HG02885 (cell line): ENCODE measurements at regions not wholly inside any gene's neighbourhood (a gene's known extent, or its start where the extent isn't known, plus 50 kb on each side); places are given as distances from the start of the nearest gene placed in this dataset.

Source experiments
- ATAC-seq: cut with Tn5 transposase; IDR thresholded peaks from one replicate; pipeline ENCODE4 v1.9.1; 2021; ENCODE audit warnings: mild to moderate bottlenecking; ENCODE audit not compliant: unreplicated experiment, poor library complexity

DNA sequence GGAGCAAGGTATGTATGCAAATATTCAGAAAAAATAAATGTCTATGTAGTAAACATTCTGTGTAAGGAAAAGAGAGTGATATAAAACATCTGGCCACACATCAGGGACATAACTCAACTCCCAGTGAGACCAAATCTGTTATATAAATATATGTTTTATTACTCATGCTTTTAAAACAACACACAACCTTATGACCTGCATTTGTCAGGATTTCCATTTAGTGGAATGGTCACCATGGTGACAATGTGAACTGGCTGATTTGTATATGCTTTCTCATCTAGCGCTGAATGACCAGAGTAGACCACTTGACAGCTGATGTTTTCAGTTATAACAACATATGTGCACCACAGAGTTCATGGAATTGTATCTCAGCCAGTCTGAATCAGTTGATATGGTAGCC, 551.7 kb downstream of the HTR7 start:
- ATAC-seq = no peak

- no peak for ATAC-seq
Observed at GRCh38 chr10:90308223-90308622, 549.6 kb downstream of the HTR7 start.

GRCh38 chr10:90313576-90314325, 544.1 kb downstream of the HTR7 start:
- no peak for ATAC-seq

GRCh38 chr10:90314718-90315117, 543.1 kb downstream of the HTR7 start:
- no peak for ATAC-seq

DNA sequence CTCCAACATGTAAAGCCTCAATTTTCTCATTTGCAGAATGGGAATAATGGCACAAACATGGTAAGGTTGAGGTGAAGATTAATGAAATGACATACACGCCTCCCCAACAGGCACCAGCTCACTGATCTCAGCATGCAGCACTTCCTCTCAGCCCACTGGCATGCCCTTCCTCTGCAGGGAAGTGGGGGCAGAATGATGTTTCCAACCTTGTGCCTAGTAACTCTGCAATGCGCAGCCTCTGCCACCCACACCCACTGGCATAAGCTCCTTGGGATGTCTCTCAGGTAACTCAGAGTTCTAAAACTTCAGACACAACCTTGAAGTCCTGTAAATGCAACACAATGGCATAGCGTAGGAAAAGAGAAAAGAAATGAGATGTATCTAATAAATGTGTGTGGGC, 540.7 kb downstream of the HTR7 start:
- no peak for ATAC-seq

DNA sequence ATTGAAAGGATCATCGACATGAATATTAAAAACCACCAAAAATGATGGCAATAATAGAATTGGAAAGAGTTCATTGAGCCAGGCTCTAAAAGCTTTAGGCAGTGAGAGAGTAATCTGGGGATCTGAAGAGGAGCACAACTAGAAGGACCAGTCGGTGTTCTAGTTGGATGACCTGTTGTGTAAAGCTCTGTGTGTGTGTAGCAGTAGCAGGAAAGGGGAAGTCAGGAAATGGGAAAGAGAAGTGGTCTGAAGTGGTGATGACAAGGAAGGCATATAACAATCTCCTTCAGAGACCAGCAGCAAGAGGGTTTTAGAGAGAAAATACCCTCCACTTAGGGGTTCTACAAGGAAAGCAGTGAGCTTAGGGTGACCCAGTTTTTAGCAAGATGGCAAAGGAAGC, 539.2 kb downstream of the HTR7 start:
- ATAC-seq = no peak

- ATAC-seq = peak; percentile 80
Observed at GRCh38 chr10:90319188-90319914, 538.5 kb downstream of the HTR7 start.

DNA sequence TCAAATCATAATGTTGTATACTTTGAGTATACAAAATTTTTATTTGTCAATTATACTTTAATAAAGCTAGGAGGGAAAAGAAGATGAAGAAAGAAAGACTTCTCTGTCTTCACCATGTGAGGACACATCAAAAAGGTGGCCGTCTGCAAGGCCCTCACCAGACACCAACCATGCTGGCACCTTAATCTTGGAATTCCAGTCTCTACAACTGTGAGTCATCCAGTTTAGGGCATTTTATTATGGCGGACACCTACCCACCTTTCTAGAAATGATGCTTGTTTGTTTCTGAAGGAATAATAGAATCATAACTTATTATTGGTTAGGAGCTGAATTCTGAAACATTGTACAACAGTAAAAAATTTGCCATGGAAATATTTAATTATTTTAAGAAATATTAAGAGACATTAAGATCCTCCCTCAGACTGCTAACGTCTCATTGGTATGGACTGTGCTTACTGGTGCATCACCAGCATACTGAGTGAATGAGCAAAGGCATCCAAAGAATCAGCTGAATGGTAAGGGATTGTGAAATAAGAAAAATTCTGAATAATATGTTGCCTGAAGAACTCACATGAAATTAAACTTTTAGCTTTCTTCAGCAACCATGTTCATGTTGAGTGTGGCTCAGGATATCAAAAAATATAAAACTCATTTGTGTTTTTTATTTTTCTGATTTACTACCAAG, 536.6 kb downstream of the HTR7 start:
- ATAC-seq = no peak

DNA sequence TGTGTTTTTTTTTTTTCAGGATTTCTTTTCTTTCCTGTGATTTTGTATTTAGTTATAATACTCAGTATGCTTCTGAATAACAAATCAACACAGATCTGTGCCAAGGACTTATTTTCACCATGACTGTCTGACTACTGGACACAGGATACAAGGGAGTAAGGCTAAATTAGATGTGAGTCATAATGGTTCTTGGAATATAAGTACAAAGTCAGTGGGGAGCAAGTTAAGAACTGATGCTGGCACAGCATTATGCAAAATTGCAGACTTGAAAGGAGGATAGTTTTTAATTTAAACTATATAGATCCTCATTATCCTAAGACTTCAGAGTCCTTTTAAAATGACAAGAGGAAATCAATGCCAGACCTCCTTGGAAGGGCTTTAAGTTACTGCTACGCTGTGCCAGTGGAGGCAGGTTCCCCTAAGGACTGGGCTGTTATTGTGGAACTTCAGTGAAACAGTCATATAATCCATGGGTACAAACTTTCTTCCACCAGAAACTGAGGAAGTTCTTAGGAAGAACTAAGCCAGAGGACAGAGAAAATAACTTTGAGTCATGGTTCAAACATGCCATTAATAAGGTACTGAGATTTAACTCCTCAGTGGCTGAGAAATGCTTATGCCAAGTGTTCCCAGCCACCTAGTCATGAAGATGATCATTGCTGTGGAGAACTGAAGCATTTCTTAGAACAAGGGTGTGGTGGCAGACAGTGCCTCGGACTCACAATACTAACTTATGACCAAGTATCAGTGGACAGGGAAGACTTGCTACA, 531.2 kb downstream of the HTR7 start:
- no peak for ATAC-seq

DNA sequence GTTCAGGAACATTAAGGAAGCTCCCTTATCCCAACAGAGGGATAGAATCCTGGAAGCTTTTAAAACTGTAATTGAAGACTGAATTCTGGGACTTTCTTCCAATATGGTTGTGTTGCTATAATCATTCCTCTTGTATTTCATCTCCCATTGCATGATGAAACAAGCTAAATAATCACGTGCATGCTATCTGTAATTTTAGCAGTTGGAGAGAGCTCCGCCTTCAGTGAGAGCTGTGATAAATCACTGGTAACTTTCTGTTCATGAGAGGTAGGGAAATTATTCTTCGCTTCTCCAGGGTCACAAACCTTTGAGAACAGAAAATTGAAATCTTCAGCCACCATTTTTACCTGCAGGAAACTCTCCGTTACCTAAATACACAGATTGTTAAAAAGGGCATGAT, 530.2 kb downstream of the HTR7 start:
- no peak for ATAC-seq

GRCh38 chr10:90328459-90328858, 529.4 kb downstream of the HTR7 start:
- ATAC-seq = no peak

GRCh38 chr10:90328896-90329295, 528.9 kb downstream of the HTR7 start:
- no peak for ATAC-seq

GRCh38 chr10:90337316-90337715, 520.5 kb downstream of the HTR7 start:
- no peak for ATAC-seq

DNA sequence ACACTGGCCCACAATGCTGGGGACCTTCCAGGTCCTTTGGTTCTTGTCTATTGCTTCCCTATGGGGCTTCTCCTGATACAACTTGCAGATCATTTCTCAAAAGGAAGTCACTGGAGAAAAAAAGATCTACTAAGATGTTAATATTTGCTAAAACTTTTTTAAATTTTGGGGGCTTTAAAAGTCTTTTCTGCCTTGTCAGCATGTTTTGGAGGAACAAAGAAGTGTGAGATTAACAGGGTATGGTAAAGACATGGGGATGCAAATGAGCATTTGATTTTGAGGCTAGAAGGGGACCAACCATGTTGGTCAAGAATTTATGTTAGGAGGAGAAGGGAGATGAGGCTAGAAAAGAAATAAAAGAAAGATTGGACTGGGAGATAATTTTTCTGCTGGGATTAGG, 515.4 kb downstream of the HTR7 start:
- no peak for ATAC-seq

DNA sequence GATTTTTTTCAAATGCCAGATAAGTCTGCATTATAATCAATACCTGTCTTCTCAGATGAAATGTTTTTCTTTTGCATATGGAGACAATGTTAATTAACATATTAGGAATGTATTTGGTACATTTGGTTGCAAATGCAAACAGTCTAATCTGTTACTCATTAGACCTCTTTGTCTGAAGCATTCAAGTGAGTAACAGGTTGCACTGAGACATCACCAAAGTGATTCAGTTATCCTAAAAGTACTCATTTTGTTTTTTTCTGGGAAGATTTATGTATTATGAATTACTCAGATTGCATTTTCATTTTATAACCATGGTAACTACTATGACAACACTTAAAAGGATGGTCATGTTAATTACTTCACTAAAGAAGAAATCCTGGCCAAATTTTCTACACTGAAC, 513.6 kb downstream of the HTR7 start:
- ATAC-seq = no peak

- no peak for ATAC-seq
Observed at GRCh38 chr10:90347239-90347638, 510.6 kb downstream of the HTR7 start.

DNA sequence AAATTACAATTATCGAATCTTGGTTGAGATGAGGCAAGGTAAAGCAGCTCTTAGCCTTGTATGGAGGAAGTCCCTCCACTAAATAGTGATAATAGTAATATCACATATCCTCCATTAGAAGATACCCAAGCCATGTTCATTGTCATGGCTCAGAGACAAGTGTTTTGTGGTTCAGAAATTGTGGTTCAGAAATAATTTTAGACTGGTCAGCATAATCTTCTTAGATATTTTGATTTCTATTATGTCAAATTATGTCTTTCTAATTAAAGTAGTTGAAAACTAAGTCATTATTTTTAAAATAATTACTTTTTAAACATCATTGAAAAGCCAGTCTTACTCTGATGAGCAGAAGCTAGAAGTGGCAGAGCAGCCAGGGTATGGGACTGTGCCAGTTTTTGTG, 507.7 kb downstream of the HTR7 start:
- ATAC-seq = no peak

GRCh38 chr10:90352288-90352687, 505.6 kb downstream of the HTR7 start:
- no peak for ATAC-seq

GRCh38 chr10:90354914-90355313, 502.9 kb downstream of the HTR7 start:
- ATAC-seq = no peak

DNA sequence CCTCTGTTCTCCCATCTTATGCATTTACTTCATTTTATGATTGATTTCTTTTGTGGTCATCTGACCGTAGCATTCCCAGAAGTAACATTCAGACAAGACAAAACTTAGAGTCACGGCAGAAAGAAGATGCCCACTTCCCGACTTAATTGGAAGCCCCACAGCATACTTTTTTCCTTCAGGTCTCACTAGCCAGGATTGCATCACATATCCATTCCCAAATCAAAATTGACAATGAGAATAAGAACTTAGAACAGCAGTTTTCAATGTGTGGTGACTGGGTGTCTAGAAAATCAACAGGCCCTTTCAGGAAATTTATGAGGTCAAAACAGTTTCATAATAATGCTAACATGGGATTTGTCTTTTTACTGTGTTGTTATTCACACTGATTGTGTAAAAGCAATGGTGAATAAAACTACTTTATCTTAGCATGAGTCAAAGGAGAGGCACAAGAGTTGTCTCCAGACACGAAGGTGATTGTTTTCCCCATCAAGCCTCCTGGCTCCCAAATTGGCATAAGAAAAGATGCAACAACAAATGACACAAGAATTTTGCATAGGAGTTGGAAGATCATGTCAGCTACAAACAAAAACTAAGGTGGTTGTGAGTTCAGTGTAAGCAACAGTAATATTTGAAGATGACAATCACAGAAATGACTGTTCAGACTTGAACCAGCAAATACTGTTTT, 493.9 kb downstream of the HTR7 start:
- no peak for ATAC-seq
